Activated B cell treated with CpG ODN at 0.5 μM for 24 hours (primary cell): ENCODE measurements at regions not wholly inside any gene's neighbourhood (a gene's known extent, or its start where the extent isn't known, plus 50 kb on each side); places are given as distances from the start of the nearest gene placed in this dataset.

Source experiments
- ATAC-seq: fragments of 200-7000 bp; cut with Tn5 transposase; one replicate; pipeline ENCODE4 v1.10.0; 2021; ENCODE audit warnings: low read depth, mild to moderate bottlenecking, moderate library complexity
- CTCF ChIA-PET: fragments of 350-600 bp; sonication (Branson Sonifier 250); formaldehyde crosslinking; loops from one replicate; lab custom pipeline; 2021; ENCODE audit warnings: antibody characterized with exemption; lab: Charles Lee
- POLR2A ChIA-PET: fragments of 350-600 bp; sonication (Branson Sonifier 250); formaldehyde crosslinking; loops from one replicate; lab custom pipeline; 2021; ENCODE audit warnings: antibody characterized with exemption; lab: Charles Lee
- DNase-seq: peaks from one replicate; pipeline ENCODE4 v3.0.0; 2022
- H3K27ac Mint-ChIP-seq: one replicate; pipeline ENCODE4 v1.8.0; 2020; ENCODE audit warnings: mixed read lengths
- H3K27me3 Mint-ChIP-seq: one replicate; pipeline ENCODE4 v1.8.0; 2021; ENCODE audit warnings: mixed read lengths
- H3K36me3 Mint-ChIP-seq: one replicate; pipeline ENCODE4 v1.8.0; 2021; ENCODE audit warnings: low read depth, mixed read lengths
- H3K4me1 Mint-ChIP-seq: one replicate; pipeline ENCODE4 v1.8.0; 2021; ENCODE audit warnings: mixed read lengths
- H3K4me3 Mint-ChIP-seq: one replicate; pipeline ENCODE4 v1.8.0; 2020; ENCODE audit warnings: mild to moderate bottlenecking, mixed read lengths
- H3K9me3 Mint-ChIP-seq: one replicate; pipeline ENCODE4 v1.8.0; 2020; ENCODE audit warnings: mixed read lengths
- intact Hi-C: fragments of 100-400 bp; cut with micrococcal nuclease; formaldehyde crosslinking; loops from one replicate; pipeline ENCODE4 v1.15.1; 2024
- TF ChIP-seq, protein P1 (sequence below): fragments of 200-600 bp; IDR thresholded peaks from one replicate; pipeline ENCODE4 v1.8.0; 2022; ENCODE audit warnings: antibody characterized with exemption, mild to moderate bottlenecking

DNA sequence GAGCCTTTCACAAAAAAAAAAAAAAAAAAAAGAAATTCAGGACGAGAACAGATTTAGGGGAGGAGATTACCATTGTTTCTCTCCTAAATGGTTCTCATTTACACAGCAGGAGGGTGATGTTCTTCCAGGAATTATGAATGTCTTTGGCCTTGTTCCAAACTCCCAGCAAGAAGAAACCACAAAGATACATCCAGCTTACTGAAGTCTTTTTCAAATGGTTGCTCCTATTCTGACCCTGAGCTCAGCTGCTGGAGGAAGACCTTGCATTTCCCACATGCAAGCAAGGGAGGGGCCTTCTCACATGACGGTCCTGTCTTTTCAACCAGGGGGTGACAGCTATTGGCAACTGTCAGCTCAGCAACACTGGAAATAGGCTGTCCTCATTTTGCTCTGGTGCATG, 203.0 kb upstream of the VLDLR start:
- Mint-ChIP-seq H3K4me1 (no peaks in the 10 kb centered on the region), H3K27ac (no peak overlapping the region), H3K36me3 (no peaks in the 10 kb centered on the region), H3K4me3 (no peak overlapping the region), H3K9me3 (no peaks in the 10 kb centered on the region), H3K27me3 (peaks cover 7% of the 10 kb centered on the region)
- intact Hi-C loops = no loop called here
- CTCF ChIA-PET = no interaction called here
- DNase-seq = no peak
- TF ChIP-seq, protein P1, sequence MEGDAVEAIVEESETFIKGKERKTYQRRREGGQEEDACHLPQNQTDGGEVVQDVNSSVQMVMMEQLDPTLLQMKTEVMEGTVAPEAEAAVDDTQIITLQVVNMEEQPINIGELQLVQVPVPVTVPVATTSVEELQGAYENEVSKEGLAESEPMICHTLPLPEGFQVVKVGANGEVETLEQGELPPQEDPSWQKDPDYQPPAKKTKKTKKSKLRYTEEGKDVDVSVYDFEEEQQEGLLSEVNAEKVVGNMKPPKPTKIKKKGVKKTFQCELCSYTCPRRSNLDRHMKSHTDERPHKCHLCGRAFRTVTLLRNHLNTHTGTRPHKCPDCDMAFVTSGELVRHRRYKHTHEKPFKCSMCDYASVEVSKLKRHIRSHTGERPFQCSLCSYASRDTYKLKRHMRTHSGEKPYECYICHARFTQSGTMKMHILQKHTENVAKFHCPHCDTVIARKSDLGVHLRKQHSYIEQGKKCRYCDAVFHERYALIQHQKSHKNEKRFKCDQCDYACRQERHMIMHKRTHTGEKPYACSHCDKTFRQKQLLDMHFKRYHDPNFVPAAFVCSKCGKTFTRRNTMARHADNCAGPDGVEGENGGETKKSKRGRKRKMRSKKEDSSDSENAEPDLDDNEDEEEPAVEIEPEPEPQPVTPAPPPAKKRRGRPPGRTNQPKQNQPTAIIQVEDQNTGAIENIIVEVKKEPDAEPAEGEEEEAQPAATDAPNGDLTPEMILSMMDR = no peak
- ATAC-seq = no peak
- POLR2A ChIA-PET = no interaction called here

GRCh38 chr9:2419347-2419746, 202.2 kb upstream of the VLDLR start:
- intact Hi-C loops = no loop called here
- no peaks in the 10 kb centered on the region for H3K4me1 Mint-ChIP-seq
- no peak overlapping the region for H3K4me3 Mint-ChIP-seq
- H3K27ac Mint-ChIP-seq = no peak overlapping the region
- DNase-seq = no peak
- TF ChIP-seq, protein P1 = no peak
- no peaks in the 10 kb centered on the region for H3K9me3 Mint-ChIP-seq
- no peaks in the 10 kb centered on the region for H3K36me3 Mint-ChIP-seq
- ATAC-seq = no peak
- H3K27me3 Mint-ChIP-seq = peaks cover 7% of the 10 kb centered on the region
- POLR2A ChIA-PET = no interaction called here
- CTCF ChIA-PET = no interaction called here

DNA sequence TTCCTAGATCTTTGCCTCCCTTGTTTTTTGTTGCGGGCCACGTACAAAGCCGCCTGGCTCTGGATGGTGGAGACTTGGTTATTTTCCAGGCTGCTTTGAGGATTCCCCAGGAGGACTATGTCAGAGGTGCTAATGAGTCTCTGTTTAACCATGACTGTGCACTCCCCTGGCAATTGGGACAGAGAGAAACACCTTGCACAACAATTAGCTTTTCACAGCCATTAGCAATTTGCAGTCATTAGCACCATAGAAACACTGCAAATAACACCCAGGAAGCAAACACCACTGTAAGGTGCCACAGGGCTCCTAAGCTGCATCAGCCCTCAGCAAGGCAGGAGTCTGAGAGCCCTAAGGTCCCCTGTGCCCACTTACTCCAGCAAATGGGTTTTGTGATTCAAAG, 201.0 kb upstream of the VLDLR start:
- no peak overlapping the region for H3K27ac Mint-ChIP-seq
- TF ChIP-seq, protein P1 = no peak
- H3K4me1 Mint-ChIP-seq = no peaks in the 10 kb centered on the region
- H3K9me3 Mint-ChIP-seq = no peaks in the 10 kb centered on the region
- ChIA-PET CTCF (no interaction called here), POLR2A (no interaction called here)
- DNase-seq (no peak), ATAC-seq (no peak)
- no peak overlapping the region for H3K4me3 Mint-ChIP-seq
- peaks cover 7% of the 10 kb centered on the region for H3K27me3 Mint-ChIP-seq
- intact Hi-C loops = no loop called here
- H3K36me3 Mint-ChIP-seq = no peaks in the 10 kb centered on the region

DNA sequence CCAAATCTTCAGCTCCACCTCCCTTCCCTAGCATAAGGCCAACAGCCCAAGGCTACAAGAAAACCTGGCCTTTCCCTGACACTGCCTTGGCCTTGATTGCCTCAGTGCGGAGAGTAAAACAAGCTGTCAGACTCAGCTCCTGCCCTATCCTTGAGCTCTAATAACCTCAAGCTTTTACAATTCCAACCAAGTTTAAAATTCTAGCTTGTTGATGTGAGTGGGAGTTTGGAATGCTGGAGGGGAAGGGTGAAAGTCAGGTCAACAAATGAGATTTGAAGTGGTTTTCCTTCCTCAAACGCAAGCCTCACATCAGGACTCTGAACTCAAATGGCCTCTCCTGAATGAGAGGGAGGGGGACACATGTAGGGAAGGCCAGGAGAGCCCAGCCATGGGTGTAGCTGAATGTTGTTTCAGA, 197.0 kb upstream of the VLDLR start:
- H3K4me3 Mint-ChIP-seq = no peak overlapping the region
- H3K9me3 Mint-ChIP-seq = no peaks in the 10 kb centered on the region
- H3K4me1 Mint-ChIP-seq = no peaks in the 10 kb centered on the region
- H3K27me3 Mint-ChIP-seq = peaks cover 5% of the 10 kb centered on the region
- POLR2A ChIA-PET = no interaction called here
- CTCF ChIA-PET = no interaction called here
- no peak for ATAC-seq
- TF ChIP-seq, protein P1 = no peak
- H3K27ac Mint-ChIP-seq = no peak overlapping the region
- intact Hi-C loops = no loop called here
- H3K36me3 Mint-ChIP-seq = no peaks in the 10 kb centered on the region
- no peak for DNase-seq

- POLR2A ChIA-PET = no interaction called here
- intact Hi-C loops = no loop called here
- H3K9me3 Mint-ChIP-seq = no peaks in the 10 kb centered on the region
- H3K27ac Mint-ChIP-seq = no peak overlapping the region
- no peaks in the 10 kb centered on the region for H3K4me1 Mint-ChIP-seq
- TF ChIP-seq, protein P1 = no peak
- H3K27me3 Mint-ChIP-seq = no peaks in the 10 kb centered on the region
- H3K36me3 Mint-ChIP-seq = no peaks in the 10 kb centered on the region
- DNase-seq = no peak
- CTCF ChIA-PET = no interaction called here
- no peak for ATAC-seq
- H3K4me3 Mint-ChIP-seq = no peak overlapping the region
These were observed 195.9 kb upstream of the VLDLR start for GRCh38 chr9:2425676-2426075.
